ENCODE measurements at regions not wholly inside any gene's neighbourhood (a gene's known extent, or its start where the extent isn't known, plus 50 kb on each side); places are given as distances from the start of the nearest gene placed in this dataset.

- TF ChIP-seq CTCF (IDR thresholded peaks at IDR 0.05) = no peak
- no peak for TF ChIP-seq POLR2A (IDR thresholded peaks at IDR 0.05)
These were observed 127.0 kb downstream of the TTC32 start for GRCh38 chr2:19774805-19775176.

Data from esophagus squamous epithelium (tissue), 4 donors.